ENCODE measurements at regions not wholly inside any gene's neighbourhood (a gene's known extent, or its start where the extent isn't known, plus 50 kb on each side); places are given as distances from the start of the nearest gene placed in this dataset.

DNA sequence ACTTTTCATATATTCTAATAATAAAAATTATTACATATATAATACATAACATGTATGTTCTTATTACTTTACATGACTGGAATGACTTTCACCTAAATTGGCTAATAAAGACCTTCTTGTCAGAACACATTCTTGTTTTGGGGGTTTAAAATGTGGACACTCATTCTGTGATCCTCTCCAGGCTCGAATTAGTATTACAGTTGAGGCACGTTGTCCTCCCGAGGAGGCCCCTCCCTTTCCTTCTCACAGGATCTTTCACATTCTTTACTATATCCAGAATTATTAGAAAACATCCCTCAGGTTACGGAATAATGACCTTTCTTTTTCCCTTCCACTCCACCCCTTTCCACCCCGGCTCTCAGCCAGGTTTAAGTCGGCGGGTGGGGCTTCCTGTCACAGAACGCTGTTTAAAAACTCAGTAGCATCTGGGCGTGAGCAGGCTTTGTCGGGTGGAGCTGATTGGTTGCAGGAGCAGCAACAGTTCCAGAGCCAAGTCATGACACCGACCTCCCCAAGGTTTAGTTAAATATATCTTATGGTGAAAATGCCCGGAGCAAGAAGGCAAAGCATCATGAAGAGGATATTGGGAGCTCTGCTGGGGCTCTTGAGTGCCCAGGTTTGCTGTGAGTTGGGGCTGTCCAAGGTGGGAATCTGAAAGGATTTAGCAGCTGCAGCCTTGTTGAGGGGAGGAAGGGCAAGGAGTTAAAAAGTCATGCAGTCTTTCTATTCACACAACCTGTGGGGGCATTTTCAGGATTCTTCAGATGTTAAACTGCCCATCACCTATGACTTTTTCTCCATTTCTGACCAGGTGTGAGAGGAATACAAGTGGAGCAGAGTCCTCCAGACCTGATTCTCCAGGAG lies 396.7 kb upstream of the OR4E1 start:
- DNase-seq (peak in 1 of 3 donors; percentile 52), ATAC-seq (peak in 1 of 4 donors; percentile 22)
- under 1% methylated on average over 12 of the region's 12 CpGs for WGBS (ENCODE audit: insufficient coverage, low coverage, low lambda C conversion rate, missing lambda C conversion rate)
- Histone ChIP-seq H3K4me1 (no peaks in the 10 kb centered on the region), H3K36me3 (no peaks in the 10 kb centered on the region), H3K27ac (no peak overlapping the region), H3K27me3 (peaks cover 0 to 2% of the 10 kb centered on the region in 2 donors), H3K9me3 (no peaks in the 10 kb centered on the region), H3K4me3 (no peak overlapping the region)
- no peak for TF ChIP-seq POLR2A (IDR thresholded peaks at IDR 0.05)
- TF ChIP-seq, protein P1, sequence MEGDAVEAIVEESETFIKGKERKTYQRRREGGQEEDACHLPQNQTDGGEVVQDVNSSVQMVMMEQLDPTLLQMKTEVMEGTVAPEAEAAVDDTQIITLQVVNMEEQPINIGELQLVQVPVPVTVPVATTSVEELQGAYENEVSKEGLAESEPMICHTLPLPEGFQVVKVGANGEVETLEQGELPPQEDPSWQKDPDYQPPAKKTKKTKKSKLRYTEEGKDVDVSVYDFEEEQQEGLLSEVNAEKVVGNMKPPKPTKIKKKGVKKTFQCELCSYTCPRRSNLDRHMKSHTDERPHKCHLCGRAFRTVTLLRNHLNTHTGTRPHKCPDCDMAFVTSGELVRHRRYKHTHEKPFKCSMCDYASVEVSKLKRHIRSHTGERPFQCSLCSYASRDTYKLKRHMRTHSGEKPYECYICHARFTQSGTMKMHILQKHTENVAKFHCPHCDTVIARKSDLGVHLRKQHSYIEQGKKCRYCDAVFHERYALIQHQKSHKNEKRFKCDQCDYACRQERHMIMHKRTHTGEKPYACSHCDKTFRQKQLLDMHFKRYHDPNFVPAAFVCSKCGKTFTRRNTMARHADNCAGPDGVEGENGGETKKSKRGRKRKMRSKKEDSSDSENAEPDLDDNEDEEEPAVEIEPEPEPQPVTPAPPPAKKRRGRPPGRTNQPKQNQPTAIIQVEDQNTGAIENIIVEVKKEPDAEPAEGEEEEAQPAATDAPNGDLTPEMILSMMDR (IDR thresholded peaks at IDR 0.05): no peak
- intact Hi-C loops (cut with DNase I): no loop called here

- peaks cover 0 to 4% of the 10 kb centered on the region in 2 donors for H3K27me3 ChIP-seq
- WGBS (ENCODE audit: insufficient coverage, low coverage, low lambda C conversion rate, missing lambda C conversion rate): 89% methylated on average over 1 of the region's 1 CpG
- no peaks in the 10 kb centered on the region for H3K36me3 ChIP-seq
- no peaks in the 10 kb centered on the region for H3K9me3 ChIP-seq
- TF ChIP-seq POLR2A (IDR thresholded peaks at IDR 0.05): no peak
- TF ChIP-seq, protein P1 (IDR thresholded peaks at IDR 0.05): no peak
- no peak overlapping the region for H3K27ac ChIP-seq
- H3K4me3 ChIP-seq: no peak overlapping the region
- no peaks in the 10 kb centered on the region for H3K4me1 ChIP-seq
- ATAC-seq (no peak), DNase-seq (no peak)
- intact Hi-C loops (cut with DNase I): no loop called here
Measured at GRCh38 chr14:22065347-22065746, 391.7 kb upstream of the OR4E1 start.

GRCh38 chr14:22059201-22059600 lies 385.6 kb upstream of the OR4E1 start:
- no peak overlapping the region for H3K4me3 ChIP-seq
- TF ChIP-seq, protein P1 (IDR thresholded peaks at IDR 0.05): no peak
- no peak for TF ChIP-seq POLR2A (IDR thresholded peaks at IDR 0.05)
- H3K36me3 ChIP-seq: no peaks in the 10 kb centered on the region
- no peaks in the 10 kb centered on the region for H3K9me3 ChIP-seq
- no peak overlapping the region for H3K27ac ChIP-seq
- ATAC-seq (no peak), DNase-seq (no peak)
- no peaks in the 10 kb centered on the region for H3K4me1 ChIP-seq
- no peaks in the 10 kb centered on the region for H3K27me3 ChIP-seq
- intact Hi-C loops (cut with DNase I): no loop called here
- WGBS (ENCODE audit: insufficient coverage, low coverage, low lambda C conversion rate, missing lambda C conversion rate): 58% methylated on average over 4 of the region's 4 CpGs

GRCh38 chr14:22052795-22053194 lies 379.2 kb upstream of the OR4E1 start:
- no peak for TF ChIP-seq POLR2A (IDR thresholded peaks at IDR 0.05)
- TF ChIP-seq, protein P1 (IDR thresholded peaks at IDR 0.05): no peak
- H3K4me3 ChIP-seq: no peak overlapping the region
- H3K9me3 ChIP-seq: no peaks in the 10 kb centered on the region
- no peaks in the 10 kb centered on the region for H3K27me3 ChIP-seq
- H3K36me3 ChIP-seq: no peaks in the 10 kb centered on the region
- intact Hi-C loops (cut with DNase I): no loop called here
- WGBS (ENCODE audit: insufficient coverage, low coverage, low lambda C conversion rate, missing lambda C conversion rate): 46% methylated on average over 2 of the region's 3 CpGs
- H3K27ac ChIP-seq: no peak overlapping the region
- DNase-seq (no peak), ATAC-seq (no peak)
- no peaks in the 10 kb centered on the region for H3K4me1 ChIP-seq
